NB4 (cell line): ENCODE measurements at regions not wholly inside any gene's neighbourhood (a gene's known extent, or its start where the extent isn't known, plus 50 kb on each side); places are given as distances from the start of the nearest gene placed in this dataset.

Experiments used
- DNase-seq: peaks from one replicate; pipeline ENCODE4 v3.0.0; 2010; ENCODE audit warnings: low read depth
- H3K4me3 ChIP-seq: one replicate; pipeline ENCODE4 v1.5.1; 2011; ENCODE audit warnings: mild to moderate bottlenecking, low read depth, low read length, moderate library complexity
- MYC ChIP-seq: IDR thresholded peaks from 2 replicates; pipeline ENCODE4 v1.6.1; 2011; ENCODE audit warnings: low read depth, low read length
- POLR2A ChIP-seq: IDR thresholded peaks from 2 replicates; pipeline ENCODE4 v1.6.1; 2011; ENCODE audit warnings: mild to moderate bottlenecking; ENCODE audit not compliant: insufficient read length; ENCODE audit errors: extremely low read depth
- TF ChIP-seq, protein P1 (sequence below): IDR thresholded peaks from 2 replicates; pipeline ENCODE4 v1.6.1; 2011; ENCODE audit warnings: low read depth, low read length
- TF ChIP-seq, protein P2 (sequence below): IDR thresholded peaks from one replicate; pipeline ENCODE4 v1.5.1; 2012; ENCODE audit warnings: low read depth, low read length

DNA sequence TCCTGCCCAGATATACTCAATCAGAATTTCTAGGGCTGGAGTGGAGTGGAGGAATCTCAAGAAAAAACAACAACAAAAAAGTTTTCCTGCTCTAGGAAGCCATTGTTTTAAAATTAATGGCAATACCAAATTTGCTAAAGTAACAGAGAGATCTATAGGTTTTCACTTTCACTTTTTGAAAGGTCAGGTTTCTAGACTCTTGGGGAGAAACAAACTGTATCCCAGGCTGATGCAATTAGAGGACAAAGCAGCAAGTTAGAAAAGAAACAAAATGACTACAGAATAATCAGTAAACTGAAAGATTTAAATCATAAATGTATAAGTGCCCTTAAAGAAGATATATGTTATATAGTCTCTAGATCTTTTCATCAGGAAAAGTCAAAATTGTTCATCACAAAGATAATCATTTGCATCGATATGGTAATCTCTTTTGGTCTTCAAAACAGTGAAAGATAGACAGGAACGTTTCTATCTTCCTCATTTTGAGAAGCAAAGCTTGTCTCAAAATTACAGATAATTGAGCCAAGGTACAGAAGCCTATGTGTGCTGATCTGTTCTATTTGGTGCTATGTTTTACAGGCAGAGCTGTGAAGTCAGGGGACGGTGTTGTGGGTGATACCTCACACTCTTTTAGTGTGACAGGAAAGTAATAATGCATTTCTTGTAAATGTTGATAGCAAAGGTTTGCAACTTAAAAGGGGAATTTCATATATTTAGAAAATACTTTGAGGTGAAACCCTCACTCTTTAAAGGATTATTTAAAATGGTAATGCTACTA, 1746.6 kb upstream of the C9orf72 start:
- no peak for DNase-seq
- H3K4me3 ChIP-seq = no peak overlapping the region
- TF ChIP-seq, protein P1, sequence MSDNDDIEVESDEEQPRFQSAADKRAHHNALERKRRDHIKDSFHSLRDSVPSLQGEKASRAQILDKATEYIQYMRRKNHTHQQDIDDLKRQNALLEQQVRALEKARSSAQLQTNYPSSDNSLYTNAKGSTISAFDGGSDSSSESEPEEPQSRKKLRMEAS = no peak
- no peak for TF ChIP-seq MYC
- TF ChIP-seq, protein P2, sequence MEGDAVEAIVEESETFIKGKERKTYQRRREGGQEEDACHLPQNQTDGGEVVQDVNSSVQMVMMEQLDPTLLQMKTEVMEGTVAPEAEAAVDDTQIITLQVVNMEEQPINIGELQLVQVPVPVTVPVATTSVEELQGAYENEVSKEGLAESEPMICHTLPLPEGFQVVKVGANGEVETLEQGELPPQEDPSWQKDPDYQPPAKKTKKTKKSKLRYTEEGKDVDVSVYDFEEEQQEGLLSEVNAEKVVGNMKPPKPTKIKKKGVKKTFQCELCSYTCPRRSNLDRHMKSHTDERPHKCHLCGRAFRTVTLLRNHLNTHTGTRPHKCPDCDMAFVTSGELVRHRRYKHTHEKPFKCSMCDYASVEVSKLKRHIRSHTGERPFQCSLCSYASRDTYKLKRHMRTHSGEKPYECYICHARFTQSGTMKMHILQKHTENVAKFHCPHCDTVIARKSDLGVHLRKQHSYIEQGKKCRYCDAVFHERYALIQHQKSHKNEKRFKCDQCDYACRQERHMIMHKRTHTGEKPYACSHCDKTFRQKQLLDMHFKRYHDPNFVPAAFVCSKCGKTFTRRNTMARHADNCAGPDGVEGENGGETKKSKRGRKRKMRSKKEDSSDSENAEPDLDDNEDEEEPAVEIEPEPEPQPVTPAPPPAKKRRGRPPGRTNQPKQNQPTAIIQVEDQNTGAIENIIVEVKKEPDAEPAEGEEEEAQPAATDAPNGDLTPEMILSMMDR = no peak
- TF ChIP-seq POLR2A = no peak

DNA sequence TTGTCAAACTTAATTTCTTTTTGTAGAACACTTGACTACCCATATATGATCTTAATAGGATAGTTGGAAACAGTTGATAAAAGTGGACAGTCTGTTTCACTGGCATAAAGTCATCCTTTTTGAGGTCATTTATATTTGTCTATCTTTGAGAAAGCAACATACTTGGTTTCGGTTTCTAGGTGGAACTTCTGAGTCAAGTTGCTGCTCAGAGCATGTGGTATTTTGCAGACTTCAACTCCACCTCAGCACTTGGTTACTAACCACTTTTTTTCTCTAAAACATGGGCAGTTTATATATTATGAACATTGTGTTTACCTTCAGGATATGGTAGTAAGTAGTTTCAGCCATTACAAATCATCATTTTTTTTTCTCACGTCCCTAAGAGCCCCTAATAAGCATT, 1749.0 kb upstream of the C9orf72 start:
- TF ChIP-seq, protein P1 = no peak
- TF ChIP-seq, protein P2 = no peak
- TF ChIP-seq MYC (no peak), POLR2A (no peak)
- no peak for DNase-seq

DNA sequence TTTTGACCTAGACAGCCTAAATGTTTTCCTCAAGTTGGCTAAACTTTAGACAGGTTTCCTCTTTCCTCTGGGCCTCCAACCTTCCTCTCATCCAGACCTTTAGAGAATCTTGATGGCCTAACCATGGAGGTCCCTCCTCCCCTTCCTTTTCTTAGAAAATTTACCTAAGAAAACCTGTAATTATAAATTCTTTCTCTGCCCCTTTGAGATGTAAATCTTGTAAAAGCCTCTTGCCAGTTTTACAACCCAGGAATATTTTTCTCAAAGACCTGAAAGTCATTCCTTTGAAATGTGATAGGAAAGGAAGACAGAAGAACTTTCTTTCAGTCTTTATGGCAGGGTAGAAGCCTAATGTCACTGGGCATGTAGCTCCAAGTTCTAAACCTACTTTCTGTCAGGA, 1752.6 kb upstream of the C9orf72 start:
- no peak for DNase-seq
- TF ChIP-seq POLR2A (no peak), MYC (no peak)
- TF ChIP-seq, protein P1 = no peak
- TF ChIP-seq, protein P2 = no peak
- H3K4me3 ChIP-seq = no peak overlapping the region

More for the DNA sequence above, 1749.0 kb upstream of the C9orf72 start:
- no peak overlapping the region for H3K4me3 ChIP-seq

DNA sequence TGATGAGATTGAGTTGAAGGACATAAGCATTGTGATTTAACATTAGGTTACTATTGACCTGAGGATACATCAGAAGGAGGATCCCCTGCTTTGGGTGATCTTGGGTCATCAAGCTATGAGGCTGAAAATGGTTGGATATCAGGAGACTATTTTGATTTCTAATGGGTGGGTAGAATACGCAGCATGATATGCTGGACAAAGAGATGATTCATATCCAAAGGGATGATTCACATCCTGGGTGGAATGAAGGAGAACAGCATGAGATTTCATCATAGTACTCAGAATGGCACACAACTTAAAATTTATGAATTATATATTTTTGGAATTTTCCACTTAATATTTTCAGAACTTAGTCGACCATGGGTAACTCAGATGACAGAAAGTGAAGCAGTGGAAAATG, 1759.5 kb upstream of the C9orf72 start:
- no peak for DNase-seq
- TF ChIP-seq MYC = no peak
- TF ChIP-seq, protein P2 = no peak
- TF ChIP-seq, protein P1 = no peak
- TF ChIP-seq POLR2A = no peak
- H3K4me3 ChIP-seq = no peak overlapping the region

DNA sequence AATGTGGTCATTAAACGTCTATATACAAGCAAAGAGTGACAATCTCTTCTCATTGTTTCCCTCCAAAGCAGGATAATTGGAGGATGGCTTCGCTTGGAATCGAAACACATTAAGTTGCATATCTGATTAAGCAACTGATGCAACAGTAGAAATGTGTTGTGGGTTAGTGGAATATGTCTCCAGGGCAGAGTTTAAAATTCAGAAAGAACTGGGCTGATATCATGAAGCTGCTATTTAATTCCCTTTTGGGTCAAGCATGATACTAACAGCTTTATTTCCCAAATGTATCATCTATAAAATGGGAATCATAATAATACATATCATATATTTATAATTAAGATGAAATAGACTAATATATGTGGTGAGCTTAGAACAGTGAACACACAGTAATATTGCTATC, 1763.0 kb upstream of the C9orf72 start:
- DNase-seq = no peak
- no peak for TF ChIP-seq POLR2A
- no peak for TF ChIP-seq MYC

DNA sequence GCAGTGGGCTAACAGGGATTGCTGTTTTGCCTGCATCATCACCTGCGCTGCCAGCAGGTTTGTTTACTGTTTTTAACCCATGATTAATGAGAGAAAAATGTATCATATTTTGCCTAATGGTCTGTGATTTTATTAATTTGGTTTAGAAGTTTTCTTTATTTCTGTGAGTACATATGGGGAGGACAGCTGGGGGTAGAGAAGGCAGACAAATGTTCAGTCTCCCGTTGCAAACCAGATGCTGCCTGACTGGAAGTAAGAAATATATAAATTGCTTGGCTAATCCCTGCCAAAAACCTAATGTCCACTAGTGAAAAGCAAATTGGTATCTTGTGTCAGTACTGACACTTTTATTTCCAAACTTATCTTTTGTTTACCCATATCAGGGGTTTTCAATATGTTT, 1766.1 kb upstream of the C9orf72 start:
- no peak for DNase-seq
- no peak overlapping the region for H3K4me3 ChIP-seq
- no peak for TF ChIP-seq MYC
- TF ChIP-seq, protein P2 = no peak
- TF ChIP-seq POLR2A = no peak
- TF ChIP-seq, protein P1 = no peak

More for the DNA sequence above, 1763.0 kb upstream of the C9orf72 start:
- no peak overlapping the region for H3K4me3 ChIP-seq
